ENCODE measurements at regions not wholly inside any gene's neighbourhood (a gene's known extent, or its start where the extent isn't known, plus 50 kb on each side); places are given as distances from the start of the nearest gene placed in this dataset.

DNA sequence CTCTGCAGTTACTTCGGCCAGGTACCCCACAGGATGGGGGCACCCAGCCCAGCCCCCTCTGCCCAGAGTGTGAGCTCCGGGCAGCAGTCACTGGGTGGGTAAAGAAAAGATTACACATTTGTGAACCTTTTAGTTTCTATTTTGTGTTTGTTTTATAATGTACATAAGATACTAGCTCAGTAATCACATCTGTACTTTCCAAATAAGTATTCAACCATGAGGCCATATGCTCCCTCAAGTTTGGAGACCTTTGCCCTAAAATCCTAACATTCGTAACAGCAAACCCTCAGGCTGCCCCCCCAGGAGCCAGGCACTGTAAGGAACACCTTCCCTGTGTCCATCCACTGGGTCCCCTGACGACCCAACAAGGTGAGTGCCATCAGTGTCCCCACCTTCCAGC lies 68.3 kb upstream of the SLC6A6 start:
- TF ChIP-seq, protein P1, sequence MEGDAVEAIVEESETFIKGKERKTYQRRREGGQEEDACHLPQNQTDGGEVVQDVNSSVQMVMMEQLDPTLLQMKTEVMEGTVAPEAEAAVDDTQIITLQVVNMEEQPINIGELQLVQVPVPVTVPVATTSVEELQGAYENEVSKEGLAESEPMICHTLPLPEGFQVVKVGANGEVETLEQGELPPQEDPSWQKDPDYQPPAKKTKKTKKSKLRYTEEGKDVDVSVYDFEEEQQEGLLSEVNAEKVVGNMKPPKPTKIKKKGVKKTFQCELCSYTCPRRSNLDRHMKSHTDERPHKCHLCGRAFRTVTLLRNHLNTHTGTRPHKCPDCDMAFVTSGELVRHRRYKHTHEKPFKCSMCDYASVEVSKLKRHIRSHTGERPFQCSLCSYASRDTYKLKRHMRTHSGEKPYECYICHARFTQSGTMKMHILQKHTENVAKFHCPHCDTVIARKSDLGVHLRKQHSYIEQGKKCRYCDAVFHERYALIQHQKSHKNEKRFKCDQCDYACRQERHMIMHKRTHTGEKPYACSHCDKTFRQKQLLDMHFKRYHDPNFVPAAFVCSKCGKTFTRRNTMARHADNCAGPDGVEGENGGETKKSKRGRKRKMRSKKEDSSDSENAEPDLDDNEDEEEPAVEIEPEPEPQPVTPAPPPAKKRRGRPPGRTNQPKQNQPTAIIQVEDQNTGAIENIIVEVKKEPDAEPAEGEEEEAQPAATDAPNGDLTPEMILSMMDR (IDR thresholded peaks at IDR 0.05; ENCODE audit: extremely low read depth in 1 of 2, insufficient read depth in 1 of 2, low read depth in 1 of 2, low read length in 2 of 2): no peak
- TF ChIP-seq POLR2AphosphoS5 (IDR thresholded peaks at IDR 0.05; ENCODE audit: insufficient read depth, low read depth, low read length): no peak
- no peak for TF ChIP-seq EZH2 (IDR thresholded peaks at IDR 0.05; ENCODE audit: borderline replicate concordance, low read depth, low read length, severe bottlenecking)
- TF ChIP-seq POLR2A (IDR thresholded peaks at IDR 0.05; ENCODE audit: low read depth, low read length): no peak
- no peak for TF ChIP-seq GATA2 (IDR thresholded peaks at IDR 0.05; ENCODE audit: insufficient read depth, insufficient read length, low read depth, low read length)
- TF ChIP-seq JUN (IDR thresholded peaks at IDR 0.05; ENCODE audit: borderline replicate concordance, insufficient read depth, insufficient read length, low read depth): no peak
